GM21825 (cell line): ENCODE measurements at regions not wholly inside any gene's neighbourhood (a gene's known extent, or its start where the extent isn't known, plus 50 kb on each side); places are given as distances from the start of the nearest gene placed in this dataset.

ENCODE experiments used
- ATAC-seq: cut with Tn5 transposase; IDR thresholded peaks from one replicate; pipeline ENCODE4 v1.9.1; 2021; ENCODE audit warnings: mild to moderate bottlenecking, moderate library complexity; ENCODE audit not compliant: unreplicated experiment

- ATAC-seq, result no peak
Measured at GRCh38 chr5:61621202-61621650, 289.2 kb downstream of the ZSWIM6 start.

- ATAC-seq, result no peak
Measured at GRCh38 chr5:61622156-61622555, 290.1 kb downstream of the ZSWIM6 start.

GRCh38 chr5:61623401-61624069, 291.5 kb downstream of the ZSWIM6 start:
- no peak for ATAC-seq

GRCh38 chr5:61624553-61625136, 292.6 kb downstream of the ZSWIM6 start:
- ATAC-seq, result no peak

- ATAC-seq, result no peak
Measured at GRCh38 chr5:61625137-61625561, 293.1 kb downstream of the ZSWIM6 start.

GRCh38 chr5:61625681-61626621, 293.9 kb downstream of the ZSWIM6 start:
- ATAC-seq, result peak; percentile 82

GRCh38 chr5:61626639-61627282, 294.7 kb downstream of the ZSWIM6 start:
- ATAC-seq, result no peak

GRCh38 chr5:61627531-61627930, 295.5 kb downstream of the ZSWIM6 start:
- no peak for ATAC-seq

GRCh38 chr5:61630908-61631307, 298.9 kb downstream of the ZSWIM6 start:
- ATAC-seq, result no peak

- no peak for ATAC-seq
Measured at GRCh38 chr5:61631438-61631941, 299.4 kb downstream of the ZSWIM6 start.

GRCh38 chr5:61632064-61632463, 300.0 kb downstream of the ZSWIM6 start:
- ATAC-seq, result no peak

GRCh38 chr5:61635271-61635670, 303.2 kb downstream of the ZSWIM6 start:
- no peak for ATAC-seq

GRCh38 chr5:61637566-61637965, 305.5 kb downstream of the ZSWIM6 start:
- no peak for ATAC-seq

GRCh38 chr5:61638476-61638875, 306.4 kb downstream of the ZSWIM6 start:
- no peak for ATAC-seq

GRCh38 chr5:61640179-61641021, 308.3 kb downstream of the ZSWIM6 start:
- ATAC-seq, result no peak

- no peak for ATAC-seq
Measured at GRCh38 chr5:61641748-61642565, 309.9 kb downstream of the ZSWIM6 start.

- no peak for ATAC-seq
Measured at GRCh38 chr5:61647672-61648071, 315.6 kb downstream of the ZSWIM6 start.

- no peak for ATAC-seq
Measured at GRCh38 chr5:61649231-61649630, 317.2 kb downstream of the ZSWIM6 start.

- ATAC-seq, result no peak
Measured at GRCh38 chr5:61649971-61650370, 317.9 kb downstream of the ZSWIM6 start.
